GM13976 (cell line): ENCODE measurements at regions not wholly inside any gene's neighbourhood (a gene's known extent, or its start where the extent isn't known, plus 50 kb on each side); places are given as distances from the start of the nearest gene placed in this dataset.

Experiments
- DNase-seq: peaks from one replicate; pipeline ENCODE4 v3.0.0; 2012; ENCODE audit warnings: low spot score
- CTCF ChIP-seq: IDR thresholded peaks from 2 replicates; pipeline ENCODE4 v1.5.1; 2012; ENCODE audit warnings: borderline replicate concordance, mild to moderate bottlenecking; ENCODE audit not compliant: insufficient read depth; ENCODE audit errors: extremely low read depth, missing control alignments, control extremely low read depth
- in situ Hi-C: fragments of 300-500 bp; cut with MboI; formaldehyde crosslinking; loops from one replicate; pipeline ENCODE4 v1.12.0; 2022; ENCODE audit warnings: low sequenced_read_pairs, mixed read lengths, inconsistent platforms; ENCODE audit not compliant: unreplicated experiment

GRCh38 chr12:3994500-3994899 lies 121.3 kb upstream of the PARP11 start:
- no peak for DNase-seq
- in situ Hi-C loops = loop anchor here (25.0 kb wide), 1 partner anchor 293 kb away; no protein-coding TSS in a partner anchor
- no peak for TF ChIP-seq CTCF

- no peak for DNase-seq
- TF ChIP-seq CTCF = no peak
- in situ Hi-C loops = loop anchor here (25.0 kb wide), 1 partner anchor 294 kb away; no protein-coding TSS in a partner anchor
Measured at GRCh38 chr12:3992945-3993344, 119.7 kb upstream of the PARP11 start.

GRCh38 chr12:3991798-3992580 lies 118.8 kb upstream of the PARP11 start:
- TF ChIP-seq CTCF = no peak
- in situ Hi-C loops = loop anchor here (25.0 kb wide), 1 partner anchor 295 kb away; no protein-coding TSS in a partner anchor
- DNase-seq = no peak

GRCh38 chr12:3990501-3991280 lies 117.5 kb upstream of the PARP11 start:
- DNase-seq = no peak
- no peak for TF ChIP-seq CTCF
- in situ Hi-C loops = loop anchor here (25.0 kb wide), 1 partner anchor 297 kb away; no protein-coding TSS in a partner anchor

GRCh38 chr12:3989218-3989550 lies 116.0 kb upstream of the PARP11 start:
- no peak for TF ChIP-seq CTCF
- DNase-seq = no peak
- in situ Hi-C loops = loop anchor here (25.0 kb wide), 1 partner anchor 298 kb away; no protein-coding TSS in a partner anchor

GRCh38 chr12:3988519-3989217 lies 115.5 kb upstream of the PARP11 start:
- DNase-seq = peak; percentile 47
- in situ Hi-C loops = loop anchor here (25.0 kb wide), 1 partner anchor 299 kb away; no protein-coding TSS in a partner anchor
- TF ChIP-seq CTCF = no peak
